Fibroblast of mammary gland (primary cell): ENCODE measurements at regions not wholly inside any gene's neighbourhood (a gene's known extent, or its start where the extent isn't known, plus 50 kb on each side); places are given as distances from the start of the nearest gene placed in this dataset.

Experiments used
- DNase-seq: peaks from one replicate; pipeline ENCODE4 v3.0.0-alpha.2; 2010; ENCODE audit warnings: low read depth
- H3K4me3 ChIP-seq: 2 replicates; pipeline ENCODE4 v1.5.1; 2011; ENCODE audit warnings: low read depth, mild to moderate bottlenecking, low read length, moderate library complexity; ENCODE audit not compliant: control insufficient read depth
- CTCF ChIP-seq: conservative IDR thresholded peaks from 2 replicates; pipeline ENCODE4 v1.5.1; 2011; ENCODE audit warnings: low read depth, low read length, inconsistent platforms; ENCODE audit not compliant: control insufficient read depth, insufficient read depth

- no peak for DNase-seq
- TF ChIP-seq CTCF = no peak
- H3K4me3 ChIP-seq = no peak overlapping the region
Measured at GRCh38 chr2:150974234-150974633, 287.4 kb downstream of the RBM43 start.

- no peak overlapping the region for H3K4me3 ChIP-seq
- DNase-seq = no peak
- no peak for TF ChIP-seq CTCF
Measured at GRCh38 chr2:150971910-150972309, 289.8 kb downstream of the RBM43 start.

- no peak for DNase-seq
- no peak overlapping the region for H3K4me3 ChIP-seq
- TF ChIP-seq CTCF = no peak
Measured at GRCh38 chr2:150963336-150963735, 298.3 kb downstream of the RBM43 start.

- TF ChIP-seq CTCF = no peak
- DNase-seq = no peak
- no peak overlapping the region for H3K4me3 ChIP-seq
Measured at GRCh38 chr2:150955231-150955630, 306.4 kb downstream of the RBM43 start.

- no peak for TF ChIP-seq CTCF
- H3K4me3 ChIP-seq = no peak overlapping the region
- no peak for DNase-seq
Measured at GRCh38 chr2:150946831-150947230, 314.8 kb downstream of the RBM43 start.

GRCh38 chr2:150944315-150944714, 317.3 kb downstream of the RBM43 start:
- no peak for DNase-seq
- no peak for TF ChIP-seq CTCF

GRCh38 chr2:150939087-150939486, 322.6 kb downstream of the RBM43 start:
- H3K4me3 ChIP-seq = no peak overlapping the region
- no peak for TF ChIP-seq CTCF
- DNase-seq = no peak

More at GRCh38 chr2:150944315-150944714, 317.3 kb downstream of the RBM43 start:
- no peak overlapping the region for H3K4me3 ChIP-seq
